Kidney (tissue), 13 donors: ENCODE measurements at regions not wholly inside any gene's neighbourhood (a gene's known extent, or its start where the extent isn't known, plus 50 kb on each side); places are given as distances from the start of the nearest gene placed in this dataset.

ENCODE experiments used
- DNase-seq, 5 donors: peaks; one replicate each; pipeline ENCODE4 v3.0.0-alpha.2; 2013 to 2020
- FAIRE-seq: peaks from 2 replicates; lab custom pipeline; 2012; peaks lifted over from hg19 to GRCh38; lab: Jason Lieb, UNC
- H3K27ac ChIP-seq, 2 donors: one replicate each; pipeline ENCODE4 v1.7.0; 2013; ENCODE audit warnings: low read depth in 2 of 2, low read length in 2 of 2, inconsistent platforms in 1 of 2
- H3K27me3 ChIP-seq: one replicate; pipeline ENCODE4 v1.7.1; 2013; ENCODE audit warnings: low read length, inconsistent platforms; ENCODE audit not compliant: control insufficient read depth, insufficient read depth
- H3K36me3 ChIP-seq, 3 donors: one replicate each; pipeline versions ENCODE4 v1.7.0 to v1.7.1; 2013; ENCODE audit warnings: low read length in 3 of 3, control low read depth in 1 of 3, inconsistent platforms in 1 of 3; ENCODE audit not compliant: insufficient read depth in 3 of 3, control insufficient read depth in 2 of 3
- H3K4me1 ChIP-seq, 3 donors: one replicate each; pipeline versions ENCODE4 v1.7.0 to v1.7.1; 2013; ENCODE audit warnings: low read length in 3 of 3, inconsistent platforms in 1 of 3, low read depth in 1 of 3; ENCODE audit not compliant: control insufficient read depth in 2 of 3, insufficient read depth in 2 of 3
- H3K4me3 ChIP-seq, 3 donors: one replicate each; pipeline versions ENCODE4 v1.7.0 to v1.8.1; 2013; ENCODE audit warnings: low read length in 3 of 3, control low read depth in 1 of 3, inconsistent platforms in 1 of 3
- H3K9ac ChIP-seq, 3 donors: one replicate each; pipeline versions ENCODE4 v1.7.0 to v1.7.1; 2013; ENCODE audit warnings: low read length in 3 of 3, control low read depth in 1 of 3, inconsistent platforms in 1 of 3
- H3K9me3 ChIP-seq, 3 donors: one replicate each; pipeline versions ENCODE4 v1.7.0 to v1.7.1; 2013; ENCODE audit warnings: low read length in 3 of 3, control low read depth in 1 of 3, inconsistent platforms in 1 of 3; ENCODE audit not compliant: control insufficient read depth in 2 of 3, insufficient read depth in 1 of 3
- CTCF ChIP-seq: IDR thresholded peaks from 3 replicates; pipeline ENCODE4 v1.5.1; 2012; ENCODE audit warnings: mild to moderate bottlenecking, moderate library complexity, borderline replicate concordance; ENCODE audit not compliant: insufficient read depth; ENCODE audit errors: extremely low read depth
- intact Hi-C: fragments of 100-400 bp; cut with DNase I; formaldehyde crosslinking; loops from one replicate; pipeline ENCODE4 v1.11.1; 2022
- donor health status: control.
- donor health status: control.
- donor health status: control.
- donor health status: control.
- donor health status: control.
- donor health status: DM: yes; HTN: yes; CAD: no.
- donor health status: Normal renal cell carcinoma (clear cell type).

- no peak for DNase-seq
- no peaks in the 10 kb centered on the region for H3K36me3 ChIP-seq
Measured at GRCh38 chr22:49694462-49695260, 133.0 kb downstream of the BRD1 start.

GRCh38 chr22:49693848-49694247, 133.8 kb downstream of the BRD1 start:
- no peaks in the 10 kb centered on the region for H3K27me3 ChIP-seq
- H3K9ac ChIP-seq, result no peak overlapping the region
- intact Hi-C loops, result no loop called here
- FAIRE-seq (no peak), DNase-seq (no peak)
- H3K36me3 ChIP-seq, result no peaks in the 10 kb centered on the region
- no peaks in the 10 kb centered on the region for H3K4me1 ChIP-seq
- no peak overlapping the region for H3K27ac ChIP-seq
- H3K9me3 ChIP-seq, result peaks cover 0 to 6% (median 0%) of the 10 kb centered on the region in 3 donors
- H3K4me3 ChIP-seq, result no peak overlapping the region
- TF ChIP-seq CTCF, result no peak

More at GRCh38 chr22:49694462-49695260, 133.0 kb downstream of the BRD1 start:
- Histone ChIP-seq H3K4me1 (no peaks in the 10 kb centered on the region), H3K4me3 (no peak overlapping the region), H3K27me3 (no peaks in the 10 kb centered on the region), H3K9me3 (peaks cover 0 to 6% (median 0%) of the 10 kb centered on the region in 3 donors), H3K9ac (no peak overlapping the region), H3K27ac (no peak overlapping the region)
- TF ChIP-seq CTCF, result no peak
- FAIRE-seq, result no peak
- intact Hi-C loops, result no loop called here

- peak in 2 of 5 donors; percentile 19 to 46 for DNase-seq
- intact Hi-C loops, result no loop called here
- FAIRE-seq, result no peak
Measured at GRCh38 chr22:49693416-49693815, 134.3 kb downstream of the BRD1 start.

More at GRCh38 chr22:49693416-49693815, 134.3 kb downstream of the BRD1 start:
- Histone ChIP-seq H3K27me3 (no peaks in the 10 kb centered on the region), H3K27ac (no peak overlapping the region), H3K4me1 (no peaks in the 10 kb centered on the region), H3K9me3 (peaks cover 0 to 6% (median 0%) of the 10 kb centered on the region in 3 donors), H3K36me3 (no peaks in the 10 kb centered on the region), H3K4me3 (no peak overlapping the region), H3K9ac (no peak overlapping the region)
- TF ChIP-seq CTCF, result no peak
